ENCODE measurements at regions not wholly inside any gene's neighbourhood (a gene's known extent, or its start where the extent isn't known, plus 50 kb on each side); places are given as distances from the start of the nearest gene placed in this dataset.

- H3K27ac ChIP-seq, result no peak overlapping the region
- H3K4me1 ChIP-seq, result peaks cover 0 to 3% (median 0%) of the 10 kb centered on the region in 3 donors
- no peaks in the 10 kb centered on the region for H3K36me3 ChIP-seq
- no peak for TF ChIP-seq CTCF (IDR thresholded peaks at IDR 0.05)
- WGBS, 2 donors, result 88% methylated on average over 3 of the region's 3 CpGs
- FAIRE-seq (no peak), DNase-seq (no peak), ATAC-seq (no peak)
- no peaks in the 10 kb centered on the region for H3K9me3 ChIP-seq
- no peaks in the 10 kb centered on the region for H3K27me3 ChIP-seq
- H3K4me3 ChIP-seq, result no peak overlapping the region
- intact Hi-C loops (cut with DNase I), result no loop called here
These were observed 452.4 kb downstream of the SHQ1 start for GRCh38 chr3:72395776-72396311.

- no peak for FAIRE-seq
- Histone ChIP-seq H3K4me3 (no peak overlapping the region), H3K4me1 (peaks cover 0 to 9% (median 0%) of the 10 kb centered on the region in 3 donors), H3K9me3 (no peaks in the 10 kb centered on the region), H3K27me3 (no peaks in the 10 kb centered on the region), H3K36me3 (no peaks in the 10 kb centered on the region), H3K27ac (no peak overlapping the region)
- ATAC-seq, result no peak
- intact Hi-C loops (cut with DNase I), result no loop called here
- TF ChIP-seq CTCF (IDR thresholded peaks at IDR 0.05), result no peak
- no peak for DNase-seq
- WGBS, 2 donors, result 89 to 98% methylated on average over 2 of the region's 2 CpGs
These were observed 454.8 kb downstream of the SHQ1 start for GRCh38 chr3:72393455-72393854.

GRCh38 chr3:72391659-72392058, 456.6 kb downstream of the SHQ1 start:
- Histone ChIP-seq H3K36me3 (no peaks in the 10 kb centered on the region), H3K4me3 (no peak overlapping the region), H3K9me3 (no peaks in the 10 kb centered on the region), H3K27me3 (no peaks in the 10 kb centered on the region), H3K27ac (no peak overlapping the region), H3K4me1 (peaks cover 0 to 9% (median 0%) of the 10 kb centered on the region in 3 donors)
- ATAC-seq (peak in 2 of 4 donors; percentile 40), FAIRE-seq (no peak), DNase-seq (no peak)
- 64 to 80% methylated on average over 2 of the region's 2 CpGs for WGBS, 2 donors
- intact Hi-C loops (cut with DNase I), result no loop called here
- TF ChIP-seq CTCF (IDR thresholded peaks at IDR 0.05), result no peak

- Histone ChIP-seq H3K4me1 (peaks cover 0 to 9% (median 0%) of the 10 kb centered on the region in 3 donors), H3K36me3 (no peaks in the 10 kb centered on the region), H3K27ac (no peak overlapping the region), H3K9me3 (no peaks in the 10 kb centered on the region), H3K4me3 (no peak overlapping the region), H3K27me3 (no peaks in the 10 kb centered on the region)
- intact Hi-C loops (cut with DNase I), result no loop called here
- TF ChIP-seq CTCF (IDR thresholded peaks at IDR 0.05), result no peak
- DNase-seq (no peak), ATAC-seq (no peak), FAIRE-seq (no peak)
- 75 to 76% methylated on average over 3 of the region's 3 CpGs for WGBS, 2 donors
These were observed 457.4 kb downstream of the SHQ1 start for GRCh38 chr3:72390841-72391240.

- WGBS, 2 donors, result 96 to 98% methylated on average over 2 of the region's 2 CpGs
- Histone ChIP-seq H3K4me1 (peaks cover 0 to 9% (median 0%) of the 10 kb centered on the region in 3 donors), H3K36me3 (no peaks in the 10 kb centered on the region), H3K9me3 (no peaks in the 10 kb centered on the region), H3K4me3 (no peak overlapping the region), H3K27ac (no peak overlapping the region), H3K27me3 (no peaks in the 10 kb centered on the region)
- no peak for TF ChIP-seq CTCF (IDR thresholded peaks at IDR 0.05)
- intact Hi-C loops (cut with DNase I), result no loop called here
- FAIRE-seq (peak; percentile 49), DNase-seq (no peak), ATAC-seq (no peak)
These were observed 459.6 kb downstream of the SHQ1 start for GRCh38 chr3:72388644-72389043.
